Sigmoid colon (tissue), 6 donors: ENCODE measurements at regions not wholly inside any gene's neighbourhood (a gene's known extent, or its start where the extent isn't known, plus 50 kb on each side); places are given as distances from the start of the nearest gene placed in this dataset.
"Not testable (repeated sequence)": the region's sequence is repeated elsewhere in the genome, so short reads cannot be mapped to it uniquely, and the experiment has no call there.

Source experiments
- DNase-seq: peaks from one replicate; pipeline ENCODE4 v3.0.0-alpha.2; 2019
- H3K27ac ChIP-seq, 4 donors: fragments of 200-600 bp; sonication (generic); one replicate each; pipeline ENCODE4 v1.5.1; 2016 to 2019; ENCODE audit warnings: mild to moderate bottlenecking in 1 of 4
- H3K27me3 ChIP-seq, 3 donors: fragments of 200-600 bp; sonication (generic); one replicate each; pipeline ENCODE4 v1.5.1; 2019; ENCODE audit warnings: mild to moderate bottlenecking in 1 of 3
- H3K36me3 ChIP-seq, 4 donors: fragments of 200-600 bp; sonication (generic); one replicate each; pipeline ENCODE4 v1.5.1; 2016 to 2019
- H3K4me1 ChIP-seq, 4 donors: fragments of 200-600 bp; sonication (generic); one replicate each; pipeline ENCODE4 v1.5.1; 2017 to 2019
- H3K4me3 ChIP-seq, 4 donors: fragments of 200-600 bp; sonication (generic); one replicate each; pipeline ENCODE4 v1.5.1; 2017 to 2019; ENCODE audit warnings: mild to moderate bottlenecking in 2 of 4, moderate library complexity in 1 of 4
- H3K9me3 ChIP-seq, 4 donors: fragments of 200-600 bp in 3 of 4; sonication (generic) in 3 of 4; one replicate each; pipeline versions ENCODE4 v1.5.1 to v1.6.1; 2013 to 2019
- CTCF ChIP-seq, 4 experiments: fragments of 450-650 bp in 3 of 4; fragments of 200-600 bp in 1 of 4; IDR thresholded peaks; one replicate each; pipeline ENCODE4 v1.5.1; 2016 to 2019; ENCODE audit warnings: antibody characterized with exemption in 4 of 4, mild to moderate bottlenecking in 3 of 4, moderate library complexity in 2 of 4
- EP300 ChIP-seq, 4 donors: sonication (generic); formaldehyde crosslinking; IDR thresholded peaks; one replicate each; pipeline ENCODE4 v1.6.1; 2017; ENCODE audit warnings: antibody characterized with exemption in 4 of 4
- POLR2A ChIP-seq, 2 donors: fragments of 450-650 bp; IDR thresholded peaks; one replicate each; pipeline ENCODE4 v1.6.1; 2016; ENCODE audit warnings: antibody characterized with exemption in 2 of 2, mild to moderate bottlenecking in 2 of 2, moderate library complexity in 2 of 2
- POLR2AphosphoS5 ChIP-seq, 4 donors: sonication (generic); formaldehyde crosslinking; IDR thresholded peaks; one replicate each; pipeline ENCODE4 v1.6.1; 2017; ENCODE audit warnings: antibody characterized with exemption in 4 of 4
- WGBS, 2 donors: extraction: QIAGEN DNeasy Blood & Tissue Kit; methylation state at CpG; one replicate each; pipeline ENCODE4 v1.1.7; 2013; 5-methylcytosine and 5-hydroxymethylcytosine counted together
- intact Hi-C: fragments of 100-400 bp; cut with DNase I; formaldehyde crosslinking; loops from one replicate; pipeline ENCODE4 v1.15.1; 2023
- donor health status: healthy with polysubstance abuse.
- donor health status: healthy.

- TF ChIP-seq POLR2A (IDR thresholded peaks at IDR 0.05) (no peak), CTCF (IDR thresholded peaks at IDR 0.05) (no peak), EP300 (IDR thresholded peaks at IDR 0.05) (no peak), POLR2AphosphoS5 (IDR thresholded peaks at IDR 0.05) (no peak)
- Histone ChIP-seq H3K4me3 (no peak overlapping the region), H3K36me3 (no peaks in the 10 kb centered on the region), H3K27me3 (no peaks in the 10 kb centered on the region), H3K9me3 (no peaks in the 10 kb centered on the region), H3K4me1 (peaks cover 0 to 7% (median 0%) of the 10 kb centered on the region in 4 donors), H3K27ac (no peak overlapping the region)
- no peak for DNase-seq
- intact Hi-C loops, result no loop called here
- 80 to 96% methylated on average over 2 of the region's 2 CpGs for WGBS, 2 donors
Measured at GRCh38 chr9:12416716-12417115, 276.5 kb upstream of the TYRP1 start.

- TF ChIP-seq EP300 (IDR thresholded peaks at IDR 0.05) (no peak), POLR2A (IDR thresholded peaks at IDR 0.05) (no peak), POLR2AphosphoS5 (IDR thresholded peaks at IDR 0.05) (no peak), CTCF (IDR thresholded peaks at IDR 0.05) (no peak)
- H3K36me3 ChIP-seq, result no peaks in the 10 kb centered on the region
- no peak for DNase-seq
- no peak overlapping the region for H3K4me3 ChIP-seq
- 80 to 82% methylated on average over 4 of the region's 4 CpGs for WGBS, 2 donors
- H3K27me3 ChIP-seq, result no peaks in the 10 kb centered on the region
- no peaks in the 10 kb centered on the region for H3K4me1 ChIP-seq
- no peak overlapping the region for H3K27ac ChIP-seq
- no peaks in the 10 kb centered on the region for H3K9me3 ChIP-seq
- intact Hi-C loops, result no loop called here
Measured at GRCh38 chr9:12424243-12424642, 268.9 kb upstream of the TYRP1 start.

GRCh38 chr9:12425878-12426864, 267.0 kb upstream of the TYRP1 start:
- Histone ChIP-seq H3K4me3 (no peak overlapping the region), H3K27ac (no peak overlapping the region), H3K27me3 (no peaks in the 10 kb centered on the region), H3K4me1 (no peaks in the 10 kb centered on the region), H3K9me3 (no peaks in the 10 kb centered on the region), H3K36me3 (no peaks in the 10 kb centered on the region)
- intact Hi-C loops, result no loop called here
- WGBS, 2 donors, result 34 to 48% methylated on average over 8 of the region's 8 CpGs
- TF ChIP-seq EP300 (IDR thresholded peaks at IDR 0.05) (no peak), POLR2AphosphoS5 (IDR thresholded peaks at IDR 0.05) (no peak), POLR2A (IDR thresholded peaks at IDR 0.05) (no peak), CTCF (IDR thresholded peaks at IDR 0.05) (no peak)
- no peak for DNase-seq

- intact Hi-C loops, result no loop called here
- Histone ChIP-seq H3K27ac (no peak overlapping the region), H3K36me3 (no peaks in the 10 kb centered on the region), H3K27me3 (no peaks in the 10 kb centered on the region), H3K9me3 (no peaks in the 10 kb centered on the region), H3K4me1 (no peaks in the 10 kb centered on the region), H3K4me3 (no peak overlapping the region)
- TF ChIP-seq CTCF (IDR thresholded peaks at IDR 0.05) (no peak), POLR2AphosphoS5 (IDR thresholded peaks at IDR 0.05) (no peak), POLR2A (IDR thresholded peaks at IDR 0.05) (no peak), EP300 (IDR thresholded peaks at IDR 0.05) (no peak)
- no peak for DNase-seq
- WGBS, 2 donors, result 82 to 84% methylated on average over 3 of the region's 3 CpGs
Measured at GRCh38 chr9:12439267-12439666, 253.9 kb upstream of the TYRP1 start.

- H3K4me1 ChIP-seq, H3K27ac ChIP-seq, H3K9me3 ChIP-seq, H3K36me3 ChIP-seq, intact Hi-C loops, H3K27me3 ChIP-seq, H3K4me3 ChIP-seq, DNase-seq: not testable (repeated sequence)
- 76 to 86% methylated on average over 6 of the region's 6 CpGs for WGBS, 2 donors
Measured at GRCh38 chr9:12441080-12441479, 252.1 kb upstream of the TYRP1 start.
